GM13976 (cell line): ENCODE measurements at regions not wholly inside any gene's neighbourhood (a gene's known extent, or its start where the extent isn't known, plus 50 kb on each side); places are given as distances from the start of the nearest gene placed in this dataset.
A peak's percentile ranks its signal among the peaks of the same experiment; 100 is the strongest.

Experiments used
- DNase-seq: peaks from one replicate; pipeline ENCODE4 v3.0.0; 2012; ENCODE audit warnings: low spot score
- CTCF ChIP-seq: IDR thresholded peaks from 2 replicates; pipeline ENCODE4 v1.5.1; 2012; ENCODE audit warnings: borderline replicate concordance, mild to moderate bottlenecking; ENCODE audit not compliant: insufficient read depth; ENCODE audit errors: extremely low read depth, missing control alignments, control extremely low read depth
- in situ Hi-C: fragments of 300-500 bp; cut with MboI; formaldehyde crosslinking; loops from one replicate; pipeline ENCODE4 v1.12.0; 2022; ENCODE audit warnings: low sequenced_read_pairs, mixed read lengths, inconsistent platforms; ENCODE audit not compliant: unreplicated experiment

GRCh38 chr9:96141128-96141474, 160.9 kb downstream of the HSD17B3 start:
- no peak for TF ChIP-seq CTCF
- in situ Hi-C loops, result no loop called here
- no peak for DNase-seq

GRCh38 chr9:96140296-96141127, 161.5 kb downstream of the HSD17B3 start:
- DNase-seq, result no peak
- in situ Hi-C loops, result no loop called here
- TF ChIP-seq CTCF, result no peak

DNA sequence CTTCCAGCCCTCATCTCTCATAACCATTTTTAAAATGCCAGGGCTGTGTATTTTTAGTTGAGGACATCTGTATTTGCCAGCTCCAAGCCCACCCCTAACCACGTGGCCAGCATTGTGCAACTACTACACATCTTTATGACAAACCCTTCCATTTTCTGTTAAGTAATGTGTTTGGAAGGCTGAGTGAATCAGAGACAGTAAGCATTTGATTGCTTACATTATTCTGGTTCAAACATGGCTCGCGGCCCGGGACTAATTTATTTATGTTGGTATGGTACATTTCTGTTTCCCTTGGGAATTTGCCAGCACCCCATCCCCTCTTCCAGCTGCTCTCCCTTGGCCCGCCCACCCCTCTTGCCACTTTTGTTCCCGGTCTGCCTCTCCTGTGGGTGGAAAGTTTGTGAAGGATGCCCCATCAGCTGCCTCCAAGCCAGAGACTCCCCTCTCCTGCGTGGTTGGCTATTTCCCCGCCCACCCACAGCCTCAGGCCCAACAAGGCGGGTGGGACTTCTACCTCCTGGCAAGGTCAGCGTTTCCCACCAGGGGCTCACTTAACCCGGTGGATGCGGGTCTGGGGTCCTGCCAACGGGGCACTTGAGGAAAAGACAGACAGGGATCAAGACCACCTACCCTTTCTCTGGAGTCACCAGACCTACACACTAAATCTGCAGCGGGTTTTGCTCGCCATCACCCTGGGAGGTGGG, 162.2 kb downstream of the HSD17B3 start:
- TF ChIP-seq CTCF, result no peak
- DNase-seq, result no peak

GRCh38 chr9:96138616-96139015, 163.4 kb downstream of the HSD17B3 start:
- in situ Hi-C loops, result no loop called here
- no peak for DNase-seq
- no peak for TF ChIP-seq CTCF

More for the DNA sequence above, 162.2 kb downstream of the HSD17B3 start:
- in situ Hi-C loops, result no loop called here

GRCh38 chr9:96137671-96138429, 164.1 kb downstream of the HSD17B3 start:
- in situ Hi-C loops, result no loop called here
- no peak for TF ChIP-seq CTCF
- no peak for DNase-seq

DNA sequence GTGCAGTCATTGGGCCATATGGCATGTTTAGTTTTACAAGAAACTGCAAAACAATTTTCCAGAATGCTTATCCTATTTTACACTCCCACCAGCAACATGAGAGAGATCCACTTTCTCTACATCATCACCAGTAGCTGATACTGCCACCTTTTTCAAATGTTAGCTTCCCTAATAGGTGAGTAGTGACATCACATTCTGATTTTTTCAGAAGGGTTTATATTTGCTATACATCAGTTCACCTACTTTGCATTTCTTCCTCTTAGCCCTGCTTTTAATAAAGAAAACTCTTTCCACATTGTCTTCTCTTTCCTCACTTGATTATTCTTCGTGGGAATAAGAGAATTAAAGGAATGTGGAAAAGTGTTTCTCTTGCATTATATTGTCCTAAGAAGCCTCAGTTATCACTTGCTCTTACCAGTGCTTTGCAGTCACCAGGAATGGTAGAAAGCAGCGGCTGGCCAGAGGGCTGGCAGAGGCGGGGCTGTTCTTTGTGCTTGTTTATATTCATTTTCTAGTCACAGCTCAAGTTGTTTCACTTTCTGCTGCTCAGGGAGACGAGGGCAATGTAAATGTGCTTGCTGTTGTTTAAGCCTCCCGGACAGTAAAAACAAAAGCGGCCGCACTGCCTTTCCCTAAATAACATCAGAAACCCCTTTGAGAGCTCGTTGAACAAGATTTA, 164.8 kb downstream of the HSD17B3 start:
- TF ChIP-seq CTCF, result no peak
- DNase-seq, result peak; percentile 79
- in situ Hi-C loops, result no loop called here
